ES-I3 (cell line): ENCODE measurements at regions not wholly inside any gene's neighbourhood (a gene's known extent, or its start where the extent isn't known, plus 50 kb on each side); places are given as distances from the start of the nearest gene placed in this dataset.
"Not testable (repeated sequence)": the region's sequence is repeated elsewhere in the genome, so short reads cannot be mapped to it uniquely, and the experiment has no call there.

Experiments used
- H3K36me3 ChIP-seq: 2 replicates; pipeline ENCODE4 v1.6.1; 2013; ENCODE audit warnings: mild to moderate bottlenecking, low read length, control low read depth, moderate library complexity; ENCODE audit not compliant: insufficient read depth
- H3K4me1 ChIP-seq: 2 replicates; pipeline ENCODE4 v1.6.1; 2013; ENCODE audit warnings: mild to moderate bottlenecking, control low read depth, low read length; ENCODE audit not compliant: insufficient read depth
- H3K9ac ChIP-seq: 2 replicates; pipeline ENCODE4 v1.6.1; 2013; ENCODE audit warnings: low read depth, mild to moderate bottlenecking, low read length, moderate library complexity
- H3K9me3 ChIP-seq: 2 replicates; pipeline ENCODE4 v1.6.1; 2013; ENCODE audit warnings: mild to moderate bottlenecking, low read length, moderate library complexity; ENCODE audit not compliant: control insufficient read depth, insufficient read depth

DNA sequence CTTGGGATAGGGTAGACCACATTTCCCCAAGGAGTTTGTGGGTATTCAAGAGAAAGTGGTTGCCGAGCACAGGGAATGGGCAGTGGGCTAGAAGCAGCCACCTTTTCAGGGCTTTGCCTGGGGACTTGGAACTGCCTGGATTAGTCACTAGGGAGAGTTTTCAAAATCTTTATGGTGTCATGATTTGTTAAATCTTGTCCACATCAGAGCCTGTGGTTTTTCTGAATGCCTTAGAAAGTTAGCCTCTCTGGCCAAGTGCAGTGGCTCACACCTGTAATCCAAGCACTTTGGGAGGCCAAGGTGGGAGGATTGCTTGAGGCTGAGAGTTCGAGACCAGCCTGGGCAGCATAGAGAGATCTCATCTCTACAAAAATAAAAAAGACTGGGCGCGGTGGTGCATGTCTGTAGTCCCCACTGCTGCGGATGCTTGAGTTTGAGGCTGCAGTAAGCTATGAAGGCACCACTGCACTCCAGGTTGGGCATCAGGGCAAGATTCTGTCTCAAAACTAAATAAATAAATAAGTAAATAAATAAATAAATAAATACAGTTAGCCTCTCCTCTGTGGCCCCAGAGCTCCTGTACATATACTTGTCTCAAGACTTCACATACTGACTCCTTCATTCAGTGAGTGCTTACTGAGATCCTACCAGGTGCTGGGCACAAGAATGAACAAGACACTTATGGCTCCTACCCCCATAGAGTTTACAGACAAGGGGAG is 76.3 kb upstream of the HNF1B start:
- Histone ChIP-seq H3K4me1 (peaks cover 12% of the 10 kb centered on the region), H3K9ac (no peak overlapping the region), H3K36me3 (no peaks in the 10 kb centered on the region), H3K9me3 (no peaks in the 10 kb centered on the region)

- Histone ChIP-seq H3K9me3 (no peaks in the 10 kb centered on the region), H3K9ac (no peak overlapping the region), H3K36me3 (no peaks in the 10 kb centered on the region), H3K4me1 (peaks cover 10% of the 10 kb centered on the region)
Observed at GRCh38 chr17:37820313-37820994, 75.6 kb upstream of the HNF1B start.

- Histone ChIP-seq H3K9ac (no peak overlapping the region), H3K36me3 (no peaks in the 10 kb centered on the region), H3K4me1 (0 out of 2 replicates have a peak, but pooled peaks cover 2% of the 10 kb centered on the region), H3K9me3 (no peaks in the 10 kb centered on the region)
Observed at GRCh38 chr17:37818689-37819088, 73.8 kb upstream of the HNF1B start.

GRCh38 chr17:37816950-37817349 is 72.1 kb upstream of the HNF1B start:
- no peaks in the 10 kb centered on the region for H3K9me3 ChIP-seq
- no peaks in the 10 kb centered on the region for H3K36me3 ChIP-seq
- H3K9ac ChIP-seq: no peak overlapping the region
- 0 out of 2 replicates have a peak, but pooled peaks cover 4% of the 10 kb centered on the region for H3K4me1 ChIP-seq

GRCh38 chr17:37815536-37815935 is 70.7 kb upstream of the HNF1B start:
- no peaks in the 10 kb centered on the region for H3K36me3 ChIP-seq
- no peak overlapping the region for H3K9ac ChIP-seq
- H3K4me1 ChIP-seq: 0 out of 2 replicates have a peak, but pooled peaks cover 4% of the 10 kb centered on the region
- no peaks in the 10 kb centered on the region for H3K9me3 ChIP-seq

GRCh38 chr17:37813751-37814150 is 68.9 kb upstream of the HNF1B start:
- Histone ChIP-seq H3K36me3 (no peaks in the 10 kb centered on the region), H3K4me1 (0 out of 2 replicates have a peak, but pooled peaks cover 4% of the 10 kb centered on the region), H3K9me3 (no peaks in the 10 kb centered on the region; the same call in 1 of the 2 replicates), H3K9ac (no peak overlapping the region)

- not testable (repeated sequence) for H3K36me3 ChIP-seq, H3K9ac ChIP-seq, H3K4me1 ChIP-seq, H3K9me3 ChIP-seq
Observed at GRCh38 chr17:37808846-37809245, 64.0 kb upstream of the HNF1B start.

DNA sequence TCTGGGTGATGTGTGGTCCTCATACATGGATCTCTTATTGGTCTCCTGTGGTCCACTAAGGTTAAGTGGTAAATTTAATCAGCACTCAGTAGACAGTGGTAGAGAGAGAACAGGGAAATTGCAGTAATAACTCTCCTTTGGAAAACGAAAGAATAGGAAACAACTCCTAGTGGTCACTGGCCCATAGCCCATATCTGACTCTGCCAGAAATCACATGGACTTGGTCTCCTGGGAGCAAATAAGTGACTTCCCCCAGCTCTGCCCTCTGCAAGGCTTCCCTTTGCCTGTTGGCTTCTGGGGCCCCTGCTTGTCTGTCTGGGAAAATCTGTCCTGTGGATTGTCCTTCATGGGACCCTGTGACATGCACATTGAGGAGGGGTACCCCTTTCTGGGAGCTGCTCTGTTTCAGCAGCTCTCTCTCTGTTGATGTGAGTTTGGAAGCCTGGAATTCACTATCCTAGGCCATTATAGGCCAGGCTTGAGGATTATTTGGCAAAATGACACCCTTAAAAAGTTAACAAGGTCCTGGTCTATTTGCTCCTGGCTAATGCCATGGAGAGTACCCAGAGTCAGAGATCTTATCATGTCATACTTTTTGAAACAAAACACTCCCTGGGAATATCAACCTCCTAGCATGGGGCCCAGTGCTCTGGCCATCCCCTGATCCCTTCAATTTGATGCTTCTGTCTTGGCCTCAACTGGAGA is 58.0 kb upstream of the HNF1B start:
- Histone ChIP-seq H3K9ac (no peak overlapping the region), H3K36me3 (no peaks in the 10 kb centered on the region), H3K9me3 (0 out of 2 replicates have a peak, but pooled peaks cover 5% of the 10 kb centered on the region), H3K4me1 (no peaks in the 10 kb centered on the region)

DNA sequence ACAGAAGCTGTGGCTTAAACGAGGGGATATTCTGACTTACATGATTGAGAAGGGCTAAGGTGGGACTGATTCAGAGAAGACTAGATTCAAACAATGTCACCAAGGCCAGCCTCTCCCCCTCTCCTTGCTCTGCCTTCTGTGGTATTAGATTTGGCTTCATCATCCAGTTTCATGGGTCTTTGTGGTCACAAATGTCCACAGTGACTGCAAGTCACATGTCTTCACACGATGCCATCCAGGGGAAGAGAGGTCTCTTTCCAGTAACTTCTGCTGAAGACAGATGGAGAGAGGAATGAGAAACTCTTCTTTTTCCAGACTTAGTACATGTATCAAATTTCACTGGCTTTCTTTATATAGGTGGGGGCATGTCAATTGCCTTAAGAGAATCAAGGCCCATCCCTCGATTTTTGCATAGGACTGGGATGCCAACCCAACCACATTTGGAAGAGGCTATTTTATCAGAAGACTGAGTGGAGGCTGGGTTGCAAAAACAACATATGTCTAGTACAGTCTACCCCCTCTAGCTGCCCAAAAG is 57.3 kb upstream of the HNF1B start:
- Histone ChIP-seq H3K4me1 (no peaks in the 10 kb centered on the region; the same call in 1 of the 2 replicates), H3K9me3 (0 out of 2 replicates have a peak, but pooled peaks cover 5% of the 10 kb centered on the region), H3K36me3 (no peaks in the 10 kb centered on the region), H3K9ac (no peak overlapping the region)

GRCh38 chr17:37801171-37801570 is 56.3 kb upstream of the HNF1B start:
- H3K4me1 ChIP-seq: no peaks in the 10 kb centered on the region; the same call in 1 of the 2 replicates
- H3K9me3 ChIP-seq: no peaks in the 10 kb centered on the region
- H3K36me3 ChIP-seq: no peaks in the 10 kb centered on the region
- H3K9ac ChIP-seq: no peak overlapping the region

- H3K36me3 ChIP-seq: no peaks in the 10 kb centered on the region
- peaks cover 6% of the 10 kb centered on the region; the same call in 1 of the 2 replicates for H3K4me1 ChIP-seq
- H3K9ac ChIP-seq: no peak overlapping the region
Observed at GRCh38 chr17:37797206-37797605, 52.3 kb upstream of the HNF1B start.

GRCh38 chr17:37796076-37796475 is 51.2 kb upstream of the HNF1B start:
- Histone ChIP-seq H3K9me3 (no peaks in the 10 kb centered on the region), H3K9ac (no peak overlapping the region), H3K36me3 (no peaks in the 10 kb centered on the region), H3K4me1 (peaks cover 6% of the 10 kb centered on the region; the same call in 1 of the 2 replicates)

More at GRCh38 chr17:37797206-37797605, 52.3 kb upstream of the HNF1B start:
- no peaks in the 10 kb centered on the region for H3K9me3 ChIP-seq
